ENCODE measurements at regions not wholly inside any gene's neighbourhood (a gene's known extent, or its start where the extent isn't known, plus 50 kb on each side); places are given as distances from the start of the nearest gene placed in this dataset.
"Not testable (repeated sequence)": the region's sequence is repeated elsewhere in the genome, so short reads cannot be mapped to it uniquely, and the experiment has no call there.

- TF ChIP-seq CTCF (IDR thresholded peaks at IDR 0.05; ENCODE audit: insufficient read depth, low read length, severe bottlenecking): no peak
- no peaks in the 10 kb centered on the region for H3K27me3 ChIP-seq (ENCODE audit: control insufficient read depth, insufficient read depth, low read length)
- FAIRE-seq: no peak
- no peak for DNase-seq (ENCODE audit: low read depth)
- H3K36me3 ChIP-seq (ENCODE audit: control insufficient read depth, insufficient read depth, low read length): no peaks in the 10 kb centered on the region
- no peak overlapping the region for H3K4me3 ChIP-seq (ENCODE audit: low read depth, low read length)
Measured at GRCh38 chr19:20412846-20413245, 152.7 kb downstream of the ZNF737 start.

- FAIRE-seq (no peak), DNase-seq (ENCODE audit: low read depth) (no peak)
- Histone ChIP-seq H3K4me3 (ENCODE audit: low read depth, low read length) (no peak overlapping the region), H3K27me3 (ENCODE audit: control insufficient read depth, insufficient read depth, low read length) (no peaks in the 10 kb centered on the region), H3K36me3 (ENCODE audit: control insufficient read depth, insufficient read depth, low read length) (no peaks in the 10 kb centered on the region)
- TF ChIP-seq CTCF (IDR thresholded peaks at IDR 0.05; ENCODE audit: insufficient read depth, low read length, severe bottlenecking): no peak
Measured at GRCh38 chr19:20397292-20397691, 168.3 kb downstream of the ZNF737 start.

- TF ChIP-seq CTCF (IDR thresholded peaks at IDR 0.05; ENCODE audit: insufficient read depth, low read length, severe bottlenecking): no peak
- Histone ChIP-seq H3K4me3 (ENCODE audit: low read depth, low read length) (no peak overlapping the region), H3K27me3 (ENCODE audit: control insufficient read depth, insufficient read depth, low read length) (no peaks in the 10 kb centered on the region), H3K36me3 (ENCODE audit: control insufficient read depth, insufficient read depth, low read length) (no peaks in the 10 kb centered on the region)
- FAIRE-seq: no peak
- DNase-seq (ENCODE audit: low read depth): no peak
Measured at GRCh38 chr19:20388706-20389225, 176.8 kb downstream of the ZNF737 start.

- FAIRE-seq (no peak), DNase-seq (ENCODE audit: low read depth) (no peak)
- no peaks in the 10 kb centered on the region for H3K36me3 ChIP-seq (ENCODE audit: control insufficient read depth, insufficient read depth, low read length)
- no peak overlapping the region for H3K4me3 ChIP-seq (ENCODE audit: low read depth, low read length)
- TF ChIP-seq CTCF (IDR thresholded peaks at IDR 0.05; ENCODE audit: insufficient read depth, low read length, severe bottlenecking): no peak
- H3K27me3 ChIP-seq (ENCODE audit: control insufficient read depth, insufficient read depth, low read length): no peaks in the 10 kb centered on the region
Measured at GRCh38 chr19:20385061-20385460, 180.5 kb downstream of the ZNF737 start.

- TF ChIP-seq CTCF (IDR thresholded peaks at IDR 0.05; ENCODE audit: insufficient read depth, low read length, severe bottlenecking): no peak
- FAIRE-seq: no peak
- no peaks in the 10 kb centered on the region for H3K36me3 ChIP-seq (ENCODE audit: control insufficient read depth, insufficient read depth, low read length)
- H3K27me3 ChIP-seq (ENCODE audit: control insufficient read depth, insufficient read depth, low read length): no peaks in the 10 kb centered on the region
- no peak for DNase-seq (ENCODE audit: low read depth)
- no peak overlapping the region for H3K4me3 ChIP-seq (ENCODE audit: low read depth, low read length)
Measured at GRCh38 chr19:20371911-20372310, 193.7 kb downstream of the ZNF737 start.

GRCh38 chr19:20371304-20371703 lies 194.3 kb downstream of the ZNF737 start:
- H3K4me3 ChIP-seq (ENCODE audit: low read depth, low read length); DNase-seq (ENCODE audit: low read depth); H3K36me3 ChIP-seq (ENCODE audit: control insufficient read depth, insufficient read depth, low read length); FAIRE-seq; H3K27me3 ChIP-seq (ENCODE audit: control insufficient read depth, insufficient read depth, low read length): not testable (repeated sequence)

Measured in bronchial epithelial cell (primary cell).